Activated T-cell treated with anti-CD3 and anti-CD28 coated beads, Interleukin-2, amount 50 U/mL, for 4 hours (primary cell): ENCODE measurements at regions not wholly inside any gene's neighbourhood (a gene's known extent, or its start where the extent isn't known, plus 50 kb on each side); places are given as distances from the start of the nearest gene placed in this dataset.
"Not testable (repeated sequence)": the region's sequence is repeated elsewhere in the genome, so short reads cannot be mapped to it uniquely, and the experiment has no call there.

Experiments
- ATAC-seq, 2 donors: fragments of 200-7000 bp; cut with Tn5 transposase; one replicate each; pipeline ENCODE4 v1.10.0; 2021
- DNase-seq: peaks from one replicate; pipeline ENCODE4 v3.0.0-alpha.2; 2020
- H3K27me3 Mint-ChIP-seq: one replicate; pipeline ENCODE4 v1.8.0; 2021; ENCODE audit warnings: low read depth, mixed read lengths
- H3K36me3 Mint-ChIP-seq: one replicate; pipeline ENCODE4 v1.8.0; 2022; ENCODE audit warnings: mixed read lengths; ENCODE audit not compliant: insufficient read depth
- H3K4me1 Mint-ChIP-seq: one replicate; pipeline ENCODE4 v1.8.0; 2021; ENCODE audit warnings: low read depth, mixed read lengths
- H3K4me3 Mint-ChIP-seq: one replicate; pipeline ENCODE4 v1.8.0; 2021; ENCODE audit warnings: mild to moderate bottlenecking, moderate library complexity, mixed read lengths
- H3K9me3 Mint-ChIP-seq: one replicate; pipeline ENCODE4 v1.8.0; 2021; ENCODE audit warnings: mixed read lengths

DNA sequence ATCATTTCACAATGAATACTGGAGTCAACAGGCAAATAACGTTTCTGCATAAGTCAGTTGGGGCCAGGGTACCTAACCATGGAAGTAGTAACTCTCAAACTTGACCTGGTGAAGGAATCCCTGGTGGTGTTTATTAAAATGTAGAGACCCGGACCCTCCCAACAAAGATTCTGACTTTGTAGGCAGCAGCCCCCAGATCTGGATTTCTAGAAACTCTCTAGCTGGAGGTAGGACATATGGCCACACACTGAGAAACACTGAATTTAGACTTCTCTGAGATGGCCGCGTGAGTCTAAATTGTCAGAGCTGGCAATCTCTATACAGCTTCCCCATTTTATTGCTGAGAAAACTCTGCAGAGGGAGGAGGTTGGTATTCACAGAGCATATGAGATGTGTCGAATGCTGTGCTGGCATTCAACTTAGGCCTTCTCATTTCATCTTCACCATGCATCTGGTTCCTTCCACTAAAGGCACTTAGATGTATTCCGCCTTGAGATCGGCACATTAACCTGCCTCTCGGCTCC is 278.1 kb downstream of the CYRIA start:
- no peaks in the 10 kb centered on the region for H3K9me3 Mint-ChIP-seq
- no peaks in the 10 kb centered on the region for H3K36me3 Mint-ChIP-seq
- H3K4me1 Mint-ChIP-seq: no peaks in the 10 kb centered on the region
- ATAC-seq (no peak), DNase-seq (no peak)
- H3K27me3 Mint-ChIP-seq: peaks cover 1% of the 10 kb centered on the region
- no peak overlapping the region for H3K4me3 Mint-ChIP-seq

DNA sequence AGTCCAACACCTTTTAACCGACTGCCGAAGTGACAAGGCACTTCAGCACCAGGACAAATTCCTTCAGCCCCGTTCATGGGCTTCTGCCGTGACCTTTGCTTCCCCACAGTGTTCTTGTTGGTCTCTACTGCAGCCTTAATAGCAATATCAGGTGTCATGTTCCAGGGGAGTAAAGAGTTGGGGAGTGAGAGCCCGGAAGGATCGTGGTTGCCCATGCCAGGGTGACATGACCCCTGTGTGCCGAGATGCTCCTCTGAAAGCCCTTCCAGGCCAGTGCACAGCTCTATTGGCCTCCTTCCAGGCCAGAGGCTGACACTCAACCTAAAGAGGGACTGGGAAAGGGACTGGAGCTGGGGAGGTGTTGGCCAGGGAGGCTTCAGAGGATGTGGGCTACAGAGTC is 279.2 kb downstream of the CYRIA start:
- ATAC-seq: no peak
- Mint-ChIP-seq H3K27me3 (no peaks in the 10 kb centered on the region), H3K36me3 (no peaks in the 10 kb centered on the region), H3K9me3 (no peaks in the 10 kb centered on the region), H3K4me3 (no peak overlapping the region), H3K4me1 (no peaks in the 10 kb centered on the region)
- no peak for DNase-seq

DNA sequence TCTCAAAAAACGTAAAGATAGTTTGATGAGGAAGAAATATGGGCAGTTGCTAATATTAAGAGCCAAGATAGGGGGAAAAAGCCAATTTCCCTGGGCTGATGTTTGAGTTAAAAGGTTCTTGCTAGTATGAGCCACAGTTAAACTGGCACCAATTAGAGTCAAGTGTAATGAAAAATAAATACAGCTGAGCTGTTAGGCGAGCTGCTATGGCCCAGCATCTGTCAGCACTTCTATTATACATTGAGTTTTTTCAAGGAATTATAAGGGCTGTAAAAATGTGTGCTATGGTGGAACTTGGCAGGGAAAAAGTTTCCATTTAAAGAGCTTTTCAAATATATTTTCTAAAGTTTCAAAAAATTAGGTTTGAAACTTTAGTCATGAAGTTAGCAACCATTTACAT is 279.6 kb downstream of the CYRIA start:
- DNase-seq (no peak), ATAC-seq (no peak)
- no peak overlapping the region for H3K4me3 Mint-ChIP-seq
- no peaks in the 10 kb centered on the region for H3K9me3 Mint-ChIP-seq
- H3K27me3 Mint-ChIP-seq: no peaks in the 10 kb centered on the region
- H3K4me1 Mint-ChIP-seq: no peaks in the 10 kb centered on the region
- no peaks in the 10 kb centered on the region for H3K36me3 Mint-ChIP-seq

DNA sequence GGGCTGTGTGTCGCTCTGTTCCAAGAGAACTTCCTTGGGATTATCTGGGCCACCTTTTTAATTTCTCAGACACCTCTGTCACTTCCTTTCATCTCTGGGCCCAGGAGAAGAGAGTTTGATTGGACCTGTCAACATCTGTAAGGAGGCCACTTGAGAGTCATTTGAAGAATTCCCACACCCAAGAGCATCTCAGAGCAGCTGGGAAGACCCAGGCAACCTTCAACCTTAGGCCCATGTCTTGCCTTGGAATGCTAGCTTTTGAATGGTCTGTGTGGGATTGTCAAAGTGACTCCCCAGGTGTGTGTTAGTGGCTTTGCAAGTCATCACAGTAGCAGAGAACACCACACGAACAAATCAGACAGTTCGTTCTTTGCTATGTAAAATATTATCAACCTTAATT is 280.3 kb downstream of the CYRIA start:
- no peak overlapping the region for H3K4me3 Mint-ChIP-seq
- no peaks in the 10 kb centered on the region for H3K27me3 Mint-ChIP-seq
- no peaks in the 10 kb centered on the region for H3K9me3 Mint-ChIP-seq
- H3K36me3 Mint-ChIP-seq: no peaks in the 10 kb centered on the region
- ATAC-seq: no peak
- H3K4me1 Mint-ChIP-seq: no peaks in the 10 kb centered on the region
- no peak for DNase-seq

DNA sequence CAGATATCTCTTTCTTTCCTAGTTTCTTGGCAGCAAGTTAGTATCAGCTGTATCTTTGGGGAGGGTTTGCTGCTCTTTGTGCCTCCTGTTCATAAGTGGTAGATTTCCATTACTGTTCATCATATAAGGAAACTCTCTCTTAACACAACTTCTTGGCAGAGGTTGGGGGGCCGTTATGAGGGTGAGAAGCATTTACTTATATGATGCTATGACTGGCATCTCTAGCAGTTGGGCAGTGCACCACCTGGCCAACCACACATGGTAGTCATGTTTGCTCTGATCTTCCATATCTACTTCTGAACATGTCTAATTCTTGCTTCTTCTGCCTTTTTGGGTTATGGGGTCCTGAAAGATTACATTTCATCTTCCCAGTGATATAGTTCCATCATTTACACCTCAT is 282.2 kb downstream of the CYRIA start:
- Mint-ChIP-seq H3K27me3 (no peaks in the 10 kb centered on the region), H3K4me1 (no peaks in the 10 kb centered on the region), H3K36me3 (no peaks in the 10 kb centered on the region), H3K4me3 (no peak overlapping the region), H3K9me3 (no peaks in the 10 kb centered on the region)
- ATAC-seq: no peak
- no peak for DNase-seq

DNA sequence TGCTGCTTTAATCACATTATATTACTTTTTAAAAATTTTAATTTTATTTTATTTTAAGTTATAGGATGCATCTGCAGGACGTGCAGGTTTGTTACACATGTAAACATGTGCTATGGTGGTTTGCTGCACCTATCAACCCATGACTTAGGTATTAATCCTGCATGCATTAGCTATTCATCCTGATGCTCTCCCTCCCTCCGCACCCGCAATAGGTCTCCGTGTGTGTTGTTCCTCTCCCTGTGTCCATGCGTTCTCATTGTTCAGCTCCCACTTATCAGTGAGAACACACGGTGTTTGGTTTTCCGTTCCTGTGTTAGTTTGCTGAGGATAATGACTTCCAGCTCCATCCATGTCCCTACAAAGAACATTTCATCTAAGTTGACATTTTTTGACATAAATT is 283.2 kb downstream of the CYRIA start:
- Mint-ChIP-seq H3K36me3 (no peaks in the 10 kb centered on the region), H3K9me3 (no peaks in the 10 kb centered on the region), H3K4me1 (no peaks in the 10 kb centered on the region), H3K27me3 (no peaks in the 10 kb centered on the region), H3K4me3 (no peak overlapping the region)
- DNase-seq: no peak
- ATAC-seq: no peak

DNA sequence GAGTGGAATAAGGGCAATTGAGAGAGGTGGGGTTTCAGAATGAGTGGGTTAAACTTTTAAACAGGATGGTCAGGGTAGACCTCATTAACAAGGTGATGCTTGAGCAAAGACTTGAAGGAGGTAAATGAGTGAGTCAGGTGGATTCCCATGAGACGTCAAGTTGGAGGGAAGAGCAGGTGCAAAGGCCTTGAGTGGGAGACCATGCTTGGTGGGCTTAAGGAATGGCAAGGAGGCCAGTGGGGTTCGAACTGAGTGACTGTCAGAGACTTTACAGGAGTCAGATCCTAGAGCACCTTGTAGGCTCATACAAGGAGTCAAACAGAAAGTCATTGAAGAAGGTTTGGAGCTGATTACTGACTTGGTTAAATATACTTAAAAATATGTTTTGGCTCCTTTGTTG is 284.1 kb downstream of the CYRIA start:
- H3K4me3 Mint-ChIP-seq: no peak overlapping the region
- H3K27me3 Mint-ChIP-seq: no peaks in the 10 kb centered on the region
- no peaks in the 10 kb centered on the region for H3K9me3 Mint-ChIP-seq
- H3K4me1 Mint-ChIP-seq: no peaks in the 10 kb centered on the region
- ATAC-seq (no peak), DNase-seq (no peak)
- no peaks in the 10 kb centered on the region for H3K36me3 Mint-ChIP-seq

DNA sequence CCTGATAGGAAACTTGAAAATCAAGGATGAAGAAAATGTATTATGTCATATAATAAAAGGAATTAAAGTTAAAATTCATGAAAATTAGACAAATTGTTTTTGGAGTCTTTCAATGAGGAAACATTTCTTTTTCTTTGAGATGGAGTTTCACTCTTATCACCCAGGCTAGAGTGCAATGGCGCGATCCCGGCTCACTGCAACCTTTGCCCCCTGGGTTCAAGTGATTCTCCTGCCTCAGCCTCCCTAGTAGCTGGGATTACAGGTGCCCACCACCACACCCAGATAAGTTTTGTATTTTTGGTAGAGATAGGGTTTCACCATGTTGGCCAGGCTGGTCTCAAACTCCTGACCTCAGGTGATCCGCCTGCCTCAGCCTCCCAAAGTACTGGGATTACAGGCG is 285.7 kb downstream of the CYRIA start:
- H3K9me3 Mint-ChIP-seq, DNase-seq, H3K36me3 Mint-ChIP-seq, ATAC-seq, H3K4me3 Mint-ChIP-seq, H3K27me3 Mint-ChIP-seq, H3K4me1 Mint-ChIP-seq: not testable (repeated sequence)

DNA sequence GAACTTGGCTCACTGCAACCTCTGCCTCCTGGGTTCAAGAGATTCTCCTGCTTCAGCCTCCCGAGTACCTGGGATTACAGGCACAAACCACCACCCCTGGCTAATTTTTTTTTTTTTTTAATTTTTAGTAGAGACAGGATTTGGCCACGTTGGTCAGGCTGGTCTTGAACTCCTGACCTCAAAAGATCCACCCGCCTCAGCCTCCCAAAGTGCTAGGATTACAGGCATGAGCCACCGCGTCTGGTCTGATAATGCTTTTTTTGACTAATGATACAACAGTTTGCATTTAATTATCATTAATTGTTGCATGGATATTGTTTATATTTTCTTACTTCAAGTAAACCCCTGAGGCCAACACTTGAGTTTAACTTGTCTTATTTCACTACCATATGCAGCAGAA is 286.6 kb downstream of the CYRIA start:
- not testable (repeated sequence) for H3K36me3 Mint-ChIP-seq, H3K4me3 Mint-ChIP-seq, H3K4me1 Mint-ChIP-seq, DNase-seq, ATAC-seq, H3K27me3 Mint-ChIP-seq, H3K9me3 Mint-ChIP-seq

DNA sequence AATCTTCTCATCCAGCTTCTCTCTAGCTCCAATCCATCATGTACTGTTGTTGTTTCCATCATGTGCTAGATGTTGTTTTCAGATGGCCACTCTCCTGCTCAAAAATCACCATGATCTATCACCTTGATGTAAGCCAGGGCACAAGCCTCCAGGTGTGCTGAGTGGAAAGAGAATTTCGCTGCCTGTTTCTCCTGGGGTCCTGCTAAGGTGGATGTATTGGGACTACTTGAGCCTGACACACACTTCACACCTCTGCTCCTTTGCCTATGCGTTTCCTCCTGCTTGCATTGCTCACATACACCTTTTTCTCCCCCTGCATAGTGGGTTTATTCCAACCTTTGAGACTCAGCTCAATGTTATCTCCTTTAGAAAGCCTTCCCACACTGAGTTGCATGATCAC is 287.6 kb downstream of the CYRIA start:
- Mint-ChIP-seq H3K27me3 (no peaks in the 10 kb centered on the region), H3K9me3 (no peaks in the 10 kb centered on the region), H3K36me3 (no peaks in the 10 kb centered on the region), H3K4me3 (no peak overlapping the region), H3K4me1 (no peaks in the 10 kb centered on the region)
- ATAC-seq (no peak), DNase-seq (no peak)

DNA sequence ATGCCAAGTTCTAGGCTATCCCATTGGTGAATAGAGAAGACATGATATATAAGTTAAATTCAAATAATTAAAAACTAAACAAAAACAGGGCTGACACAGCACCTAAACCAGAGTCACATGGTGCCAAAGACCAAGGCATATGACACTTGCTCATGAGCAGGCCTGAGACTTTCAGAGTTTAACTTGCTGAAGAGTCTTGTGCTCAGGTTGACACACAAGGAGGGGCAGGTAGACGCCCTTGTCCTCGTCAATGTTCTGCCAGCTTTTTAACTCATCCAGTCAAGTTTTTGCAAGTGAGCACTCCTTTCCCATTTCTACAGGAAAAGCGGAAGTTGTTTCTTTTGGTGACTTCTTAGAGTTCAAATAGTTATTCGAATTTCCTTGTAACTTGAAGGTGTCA is 289.7 kb downstream of the CYRIA start:
- H3K4me1 Mint-ChIP-seq: no peaks in the 10 kb centered on the region
- no peak overlapping the region for H3K4me3 Mint-ChIP-seq
- H3K36me3 Mint-ChIP-seq: no peaks in the 10 kb centered on the region
- DNase-seq: no peak
- H3K27me3 Mint-ChIP-seq: no peaks in the 10 kb centered on the region
- no peak for ATAC-seq
- no peaks in the 10 kb centered on the region for H3K9me3 Mint-ChIP-seq

DNA sequence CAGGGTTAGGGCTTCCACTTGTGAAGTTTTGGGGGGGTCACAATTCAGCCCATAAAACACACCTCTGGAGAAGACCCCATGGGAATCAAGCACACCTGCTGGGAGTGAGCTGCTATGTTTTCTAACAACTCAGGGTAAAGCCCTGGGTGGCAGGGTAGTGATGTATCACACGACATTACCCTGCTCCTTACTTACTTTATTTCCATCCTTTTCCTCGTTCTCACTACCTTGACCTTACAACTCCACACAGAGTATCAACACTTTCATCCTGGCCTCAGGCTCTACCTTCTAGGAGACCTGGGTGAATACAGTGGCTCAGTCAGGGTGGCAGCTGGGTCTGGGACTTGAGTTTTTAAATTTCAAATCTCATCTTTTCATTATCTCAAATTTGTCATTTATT is 290.3 kb downstream of the CYRIA start:
- H3K9me3 Mint-ChIP-seq: no peaks in the 10 kb centered on the region
- DNase-seq: no peak

DNA sequence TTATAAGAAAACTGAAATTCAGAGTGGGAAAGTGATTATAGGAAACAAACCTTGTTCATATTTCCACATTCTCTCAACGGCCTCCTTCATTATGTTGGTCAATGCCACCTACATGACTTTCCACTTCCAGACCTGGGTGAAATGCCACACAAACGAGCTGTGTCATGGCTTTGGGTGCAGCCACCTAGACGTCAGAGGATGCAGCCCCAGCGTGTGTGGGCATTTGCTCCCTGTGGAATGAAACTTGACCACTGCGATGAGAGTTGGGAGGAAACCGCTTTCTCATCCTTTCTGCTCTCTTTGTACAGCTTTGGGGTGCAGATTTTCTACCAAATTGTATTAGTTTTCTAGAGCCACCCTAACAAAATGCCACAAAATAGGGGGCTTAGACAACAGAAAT is 291.0 kb downstream of the CYRIA start:
- no peak for DNase-seq
- Mint-ChIP-seq H3K27me3 (no peaks in the 10 kb centered on the region), H3K9me3 (no peaks in the 10 kb centered on the region), H3K4me3 (no peak overlapping the region), H3K36me3 (no peaks in the 10 kb centered on the region), H3K4me1 (no peaks in the 10 kb centered on the region)
- ATAC-seq: no peak

More for the DNA sequence above, 290.3 kb downstream of the CYRIA start:
- Mint-ChIP-seq H3K36me3 (no peaks in the 10 kb centered on the region), H3K4me3 (no peak overlapping the region), H3K4me1 (no peaks in the 10 kb centered on the region), H3K27me3 (no peaks in the 10 kb centered on the region)
- no peak for ATAC-seq

DNA sequence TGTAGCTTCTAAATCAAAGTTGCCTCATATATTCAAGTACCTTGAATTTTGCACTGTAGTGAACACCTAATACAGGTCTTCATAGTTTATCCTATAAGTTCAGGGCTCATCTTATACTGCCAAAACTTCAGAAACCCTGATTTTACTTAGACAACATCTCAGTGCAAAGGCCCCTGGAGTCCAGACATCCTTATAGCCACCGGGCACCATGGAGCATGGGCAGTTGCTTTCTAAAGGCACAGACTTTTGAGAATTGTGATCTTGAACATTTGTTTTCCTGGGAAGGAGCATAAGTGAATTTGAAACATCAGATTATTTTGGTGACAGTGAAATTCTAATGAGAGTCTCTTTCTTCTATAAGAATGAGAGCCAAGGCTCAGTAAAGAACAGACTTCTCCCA is 292.3 kb downstream of the CYRIA start:
- Mint-ChIP-seq H3K9me3 (no peaks in the 10 kb centered on the region), H3K36me3 (no peaks in the 10 kb centered on the region), H3K4me3 (no peak overlapping the region), H3K4me1 (no peaks in the 10 kb centered on the region), H3K27me3 (no peaks in the 10 kb centered on the region)
- ATAC-seq (no peak), DNase-seq (no peak)

DNA sequence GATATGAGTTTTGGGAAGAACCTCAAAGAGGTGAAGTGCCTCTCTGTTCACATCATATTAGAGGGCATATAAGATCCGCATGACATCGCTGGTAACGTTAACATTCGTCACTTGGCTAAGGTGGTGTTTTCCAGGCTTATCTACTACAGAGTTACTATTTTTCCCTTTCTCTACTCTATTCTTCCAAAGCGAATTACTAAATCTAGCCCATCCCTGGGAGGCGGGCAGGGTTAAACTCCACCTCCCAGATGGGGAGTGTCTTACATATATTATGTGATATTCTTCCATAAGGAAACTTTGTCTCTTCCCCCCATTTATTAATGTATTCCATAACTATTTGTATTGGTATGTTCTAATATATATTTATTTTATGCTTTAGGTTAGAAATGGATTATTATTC is 293.9 kb downstream of the CYRIA start:
- H3K4me1 Mint-ChIP-seq: no peaks in the 10 kb centered on the region
- no peak for ATAC-seq
- DNase-seq: no peak
- no peaks in the 10 kb centered on the region for H3K27me3 Mint-ChIP-seq
- no peak overlapping the region for H3K4me3 Mint-ChIP-seq
- H3K36me3 Mint-ChIP-seq: no peaks in the 10 kb centered on the region
- H3K9me3 Mint-ChIP-seq: no peaks in the 10 kb centered on the region

DNA sequence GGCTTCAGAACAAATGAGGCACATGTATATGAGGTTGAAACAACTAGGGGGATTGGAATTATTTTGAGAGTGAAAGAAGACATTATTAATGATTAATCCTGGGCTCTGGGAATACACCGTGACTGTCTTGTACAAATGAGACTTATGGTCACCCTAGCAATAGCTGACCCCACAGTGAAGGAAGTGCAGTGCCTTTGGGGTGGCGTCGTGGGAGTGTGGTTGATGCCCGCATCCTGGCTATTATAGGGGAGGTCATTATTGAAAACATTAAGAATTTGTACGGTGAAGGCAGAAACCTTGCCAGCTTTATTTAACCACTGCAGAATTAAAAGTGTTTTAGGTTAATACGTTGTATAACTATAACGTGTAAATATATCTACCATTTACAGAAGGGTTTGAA is 296.7 kb downstream of the CYRIA start:
- Mint-ChIP-seq H3K9me3 (no peaks in the 10 kb centered on the region), H3K27me3 (no peaks in the 10 kb centered on the region), H3K4me1 (no peaks in the 10 kb centered on the region), H3K4me3 (no peak overlapping the region), H3K36me3 (no peaks in the 10 kb centered on the region)
- ATAC-seq (no peak), DNase-seq (no peak)
